Liver (tissue), 3 donors: ENCODE measurements at regions not wholly inside any gene's neighbourhood (a gene's known extent, or its start where the extent isn't known, plus 50 kb on each side); places are given as distances from the start of the nearest gene placed in this dataset.

ENCODE experiments used
- CTCF ChIP-seq: fragments of 150-350 bp; IDR thresholded peaks from 2 replicates; pipeline ENCODE4 v1.5.1; 2017; ENCODE audit warnings: improper control_type of control experiment, low read depth, low read length; ENCODE audit not compliant: missing input control
- EGR1 ChIP-seq, 2 donors: IDR thresholded peaks; 2 replicates each; pipeline ENCODE4 v1.6.1; 2016 to 2018; ENCODE audit warnings: antibody characterized with exemption in 2 of 2, low read depth in 2 of 2
- HNF4G ChIP-seq: IDR thresholded peaks from 2 replicates; pipeline ENCODE4 v1.6.1; 2016; ENCODE audit warnings: antibody characterized with exemption
- JUND ChIP-seq, 2 donors: IDR thresholded peaks; 2 replicates each; pipeline ENCODE4 v1.6.1; 2016; ENCODE audit warnings: antibody characterized with exemption in 2 of 2
- MAX ChIP-seq: IDR thresholded peaks from 2 replicates; pipeline ENCODE4 v1.6.1; 2016; ENCODE audit warnings: antibody characterized with exemption
- RAD21 ChIP-seq, 2 donors: IDR thresholded peaks; 2 replicates each; pipeline ENCODE4 v1.6.1; 2016; ENCODE audit warnings: antibody characterized with exemption in 2 of 2, mild to moderate bottlenecking in 2 of 2
- ZBTB33 ChIP-seq: IDR thresholded peaks from 2 replicates; pipeline ENCODE4 v1.6.1; 2016; ENCODE audit warnings: antibody characterized with exemption
- donor health status: healthy.
- donor health status: healthy.

- TF ChIP-seq RAD21 (IDR thresholded peaks at IDR 0.05) = no peak
- TF ChIP-seq ZBTB33 = no peak
- TF ChIP-seq CTCF = no peak
- TF ChIP-seq MAX = no peak
- TF ChIP-seq HNF4G = no peak
- no peak for TF ChIP-seq EGR1 (IDR thresholded peaks at IDR 0.05; ENCODE audit: low read depth in 2 of 2)
- no peak for TF ChIP-seq JUND (IDR thresholded peaks at IDR 0.05)
Observed at GRCh38 chr7:26101361-26102151, 50.4 kb upstream of the NFE2L3 start.
